DND-41 (cell line): ENCODE measurements at regions not wholly inside any gene's neighbourhood (a gene's known extent, or its start where the extent isn't known, plus 50 kb on each side); places are given as distances from the start of the nearest gene placed in this dataset.
"Not testable (repeated sequence)": the region's sequence is repeated elsewhere in the genome, so short reads cannot be mapped to it uniquely, and the experiment has no call there.

ENCODE experiments used
- ATAC-seq: fragments of 200-7000 bp; cut with Tn5 transposase; 3 replicates; pipeline ENCODE4 v1.9.1; 2021; ENCODE audit warnings: low read depth; ENCODE audit not compliant: insufficient read depth
- DNase-seq: peaks from one replicate; pipeline ENCODE4 v3.0.0-alpha.2; 2020
- H2AFZ ChIP-seq: 2 replicates; pipeline ENCODE4 v1.6.0; 2012; ENCODE audit warnings: low read depth, low read length
- H3K27ac ChIP-seq: 2 replicates; pipeline ENCODE4 v1.5.1; 2012; ENCODE audit warnings: low read length, inconsistent platforms
- H3K27me3 ChIP-seq: fragments of 200-600 bp; sonication (generic); 2 replicates; pipeline ENCODE4 v1.6.0; 2012; ENCODE audit warnings: low read length, mild to moderate bottlenecking, inconsistent platforms; ENCODE audit not compliant: insufficient read depth, poor library complexity
- H3K36me3 ChIP-seq: 2 replicates; pipeline ENCODE4 v1.5.1; 2012; ENCODE audit warnings: low read length, inconsistent platforms; ENCODE audit not compliant: insufficient read depth
- H3K4me1 ChIP-seq: 2 replicates; pipeline ENCODE4 v1.5.1; 2012; ENCODE audit warnings: mild to moderate bottlenecking, low read length; ENCODE audit not compliant: insufficient read depth
- H3K4me2 ChIP-seq: 2 replicates; pipeline ENCODE4 v1.6.0; 2012; ENCODE audit warnings: mild to moderate bottlenecking, moderate library complexity, low read length, inconsistent platforms; ENCODE audit not compliant: insufficient read depth
- H3K4me3 ChIP-seq, 2 experiments: fragments of 200-600 bp in 1 of 2; shearing (Covaris generic) in 1 of 2; 2 replicates each; pipeline ENCODE4 v1.5.1; 2012 to 2016; ENCODE audit warnings: inconsistent platforms in 2 of 2, low read length in 2 of 2, mild to moderate bottlenecking in 2 of 2, low read depth in 1 of 2, moderate library complexity in 1 of 2
- H3K79me2 ChIP-seq: 2 replicates; pipeline ENCODE4 v1.6.0; 2012; ENCODE audit warnings: low read length, inconsistent platforms; ENCODE audit not compliant: insufficient read depth
- H3K9ac ChIP-seq: 2 replicates; pipeline ENCODE4 v1.6.0; 2012; ENCODE audit warnings: low read depth, mild to moderate bottlenecking, inconsistent platforms, low read length, moderate library complexity
- H3K9me3 ChIP-seq: 2 replicates; pipeline ENCODE4 v1.5.1; 2012; ENCODE audit warnings: low read length, moderate library complexity, mild to moderate bottlenecking, inconsistent platforms; ENCODE audit not compliant: insufficient read depth, severe bottlenecking
- H4K20me1 ChIP-seq: 2 replicates; pipeline ENCODE4 v1.6.0; 2012; ENCODE audit warnings: low read length; ENCODE audit not compliant: insufficient read depth
- CTCF ChIP-seq: IDR thresholded peaks from 2 replicates; pipeline ENCODE4 v1.5.1; 2012; ENCODE audit warnings: borderline replicate concordance, low read length, moderate library complexity, mild to moderate bottlenecking; ENCODE audit not compliant: poor library complexity, severe bottlenecking; ENCODE audit errors: extremely low read depth
- EZH2 ChIP-seq: IDR thresholded peaks from 3 replicates; pipeline ENCODE4 v1.6.1; 2012; ENCODE audit warnings: borderline replicate concordance, low read depth, mild to moderate bottlenecking, moderate library complexity, low read length, inconsistent platforms; ENCODE audit not compliant: severe bottlenecking

DNA sequence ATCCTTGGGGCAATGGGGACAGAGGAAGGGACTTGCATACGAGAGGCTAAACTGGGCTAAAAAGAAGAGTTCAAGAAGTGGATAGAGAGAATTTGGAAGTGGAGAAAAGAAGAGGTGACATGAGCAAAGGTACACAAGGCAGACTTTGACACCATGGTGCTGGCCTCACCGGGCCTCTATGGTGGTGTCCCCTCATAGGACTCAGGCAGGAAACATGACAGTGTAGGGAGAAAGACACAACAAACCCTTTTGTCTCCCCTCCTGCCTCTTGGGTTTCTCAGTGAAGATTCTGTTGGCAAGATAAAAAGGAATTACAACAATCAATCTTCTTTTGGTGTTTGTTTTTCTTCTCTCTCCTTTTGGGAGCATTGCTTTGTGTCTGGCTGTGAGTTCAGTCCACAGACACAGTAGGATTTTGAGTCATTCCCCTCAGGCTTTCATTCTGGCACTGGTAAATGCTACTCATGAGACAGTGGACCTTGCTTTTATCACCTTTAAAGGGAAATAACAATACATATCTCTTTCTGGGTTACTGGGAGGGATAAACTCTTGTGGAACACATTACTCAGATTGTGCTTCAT lies 827.7 kb downstream of the TNS3 start:
- H4K20me1 ChIP-seq, result no peaks in the 10 kb centered on the region
- H3K79me2 ChIP-seq, result no peaks in the 10 kb centered on the region
- no peaks in the 10 kb centered on the region for H3K36me3 ChIP-seq
- H3K9ac ChIP-seq, result no peak overlapping the region
- ATAC-seq (no peak), DNase-seq (no peak)
- no peaks in the 10 kb centered on the region for H3K9me3 ChIP-seq
- H3K4me1 ChIP-seq, result no peaks in the 10 kb centered on the region
- TF ChIP-seq CTCF, result no peak
- TF ChIP-seq EZH2, result no peak
- no peak overlapping the region for H3K4me2 ChIP-seq
- no peak overlapping the region for H3K4me3 ChIP-seq
- no peak overlapping the region for H3K27ac ChIP-seq
- no peak overlapping the region for H2AFZ ChIP-seq
- no peaks in the 10 kb centered on the region for H3K27me3 ChIP-seq

- no peaks in the 10 kb centered on the region for H3K27me3 ChIP-seq
- no peak overlapping the region for H3K9ac ChIP-seq
- H4K20me1 ChIP-seq, result no peaks in the 10 kb centered on the region
- no peak overlapping the region for H2AFZ ChIP-seq
- H3K4me3 ChIP-seq, result no peak overlapping the region
- TF ChIP-seq EZH2 (no peak), CTCF (no peak)
- H3K36me3 ChIP-seq, result no peaks in the 10 kb centered on the region
- H3K4me2 ChIP-seq, result no peak overlapping the region
- no peaks in the 10 kb centered on the region for H3K9me3 ChIP-seq
- DNase-seq (no peak), ATAC-seq (no peak)
- no peaks in the 10 kb centered on the region for H3K79me2 ChIP-seq
- H3K27ac ChIP-seq, result no peak overlapping the region
- no peaks in the 10 kb centered on the region for H3K4me1 ChIP-seq
These were observed 828.2 kb downstream of the TNS3 start for GRCh38 chr7:46753662-46754061.

GRCh38 chr7:46752881-46753366 lies 829.0 kb downstream of the TNS3 start:
- Histone ChIP-seq H3K4me3 (no peak overlapping the region), H3K27me3 (no peaks in the 10 kb centered on the region), H3K79me2 (no peaks in the 10 kb centered on the region), H3K4me1 (no peaks in the 10 kb centered on the region), H3K4me2 (no peak overlapping the region), H3K9ac (no peak overlapping the region), H3K27ac (no peak overlapping the region), H3K9me3 (no peaks in the 10 kb centered on the region), H3K36me3 (no peaks in the 10 kb centered on the region), H4K20me1 (no peaks in the 10 kb centered on the region), H2AFZ (no peak overlapping the region)
- DNase-seq, result no peak
- no peak for ATAC-seq
- TF ChIP-seq CTCF (no peak), EZH2 (no peak)

GRCh38 chr7:46751927-46752723 lies 829.8 kb downstream of the TNS3 start:
- H3K79me2 ChIP-seq, H3K9ac ChIP-seq, H2AFZ ChIP-seq, H3K27me3 ChIP-seq, H3K36me3 ChIP-seq, H3K27ac ChIP-seq, H3K4me3 ChIP-seq, DNase-seq, ATAC-seq, H3K4me2 ChIP-seq, H3K9me3 ChIP-seq, H3K4me1 ChIP-seq, H4K20me1 ChIP-seq: not testable (repeated sequence)
